GM23338 (cell line): ENCODE measurements at regions not wholly inside any gene's neighbourhood (a gene's known extent, or its start where the extent isn't known, plus 50 kb on each side); places are given as distances from the start of the nearest gene placed in this dataset.

Experiments used
- ATAC-seq: fragments of 200-7000 bp; cut with Tn5 transposase; 3 replicates; pipeline ENCODE4 v1.9.1; 2020
- DNase-seq: peaks from one replicate; pipeline ENCODE4 v3.0.0-alpha.2; 2015; ENCODE audit warnings: low spot score
- H2AFZ ChIP-seq: fragments of 200-600 bp; sonication (generic); 2 replicates; pipeline ENCODE4 v1.8.0; 2016; ENCODE audit warnings: antibody characterized with exemption, mild to moderate bottlenecking, moderate library complexity
- H3F3A ChIP-seq: fragments of 200-600 bp; sonication (generic); replicated peaks from 2 replicates; pipeline ENCODE4 v1.8.0; 2017; ENCODE audit warnings: antibody characterized with exemption, mixed run types, low read depth
- H3K27ac ChIP-seq: fragments of 200-600 bp; sonication (generic); 2 replicates; pipeline ENCODE4 v1.6.1; 2016; ENCODE audit warnings: low read depth
- H3K27me3 ChIP-seq: fragments of 200-600 bp; sonication (generic); 2 replicates; pipeline ENCODE4 v1.8.0; 2016; ENCODE audit warnings: mild to moderate bottlenecking, mixed run types, moderate library complexity; ENCODE audit not compliant: insufficient read depth
- H3K36me3 ChIP-seq: fragments of 200-600 bp; sonication (generic); 2 replicates; pipeline ENCODE4 v1.8.0; 2016; ENCODE audit warnings: mild to moderate bottlenecking; ENCODE audit not compliant: insufficient read depth
- H3K4me1 ChIP-seq: fragments of 200-600 bp; sonication (generic); 2 replicates; pipeline ENCODE4 v1.8.0; 2016; ENCODE audit warnings: mild to moderate bottlenecking, moderate library complexity; ENCODE audit not compliant: insufficient read depth
- H3K4me2 ChIP-seq: fragments of 200-600 bp; sonication (generic); 2 replicates; pipeline ENCODE4 v1.7.1; 2017; ENCODE audit warnings: mixed run types
- H3K4me3 ChIP-seq: fragments of 200-600 bp; sonication (generic); 2 replicates; pipeline ENCODE4 v1.6.1; 2016; ENCODE audit warnings: mixed run types
- H3K79me2 ChIP-seq: fragments of 200-600 bp; sonication (generic); replicated peaks from 2 replicates; pipeline ENCODE4 v1.8.0; 2017; ENCODE audit warnings: mild to moderate bottlenecking; ENCODE audit not compliant: insufficient read depth
- H3K9me2 ChIP-seq: fragments of 200-600 bp; sonication (generic); 2 replicates; pipeline ENCODE4 v1.8.0; 2017; ENCODE audit not compliant: insufficient read depth
- H4K20me1 ChIP-seq: fragments of 200-600 bp; sonication (generic); replicated peaks from 2 replicates; pipeline ENCODE4 v1.8.0; 2017; ENCODE audit warnings: mild to moderate bottlenecking; ENCODE audit not compliant: insufficient read depth
- H3K27ac Mint-ChIP-seq: 2 replicates; pipeline ENCODE4 v1.8.0; 2020; ENCODE audit warnings: inconsistent platforms, mild to moderate bottlenecking, moderate library complexity, mixed read lengths
- H3K27me3 Mint-ChIP-seq: 3 replicates; pipeline ENCODE4 v1.8.0; 2022; ENCODE audit warnings: low read depth, mild to moderate bottlenecking, moderate library complexity, mixed read lengths, inconsistent platforms; ENCODE audit not compliant: insufficient read depth, poor library complexity
- H3K36me3 Mint-ChIP-seq: 3 replicates; pipeline ENCODE4 v1.8.0; 2021; ENCODE audit warnings: low read depth, mild to moderate bottlenecking, inconsistent platforms, moderate library complexity, mixed read lengths
- H3K4me1 Mint-ChIP-seq: 3 replicates; pipeline ENCODE4 v1.8.0; 2020; ENCODE audit warnings: mild to moderate bottlenecking, inconsistent platforms, mixed read lengths
- H3K4me3 Mint-ChIP-seq: 3 replicates; pipeline ENCODE4 v1.8.0; 2021; ENCODE audit warnings: moderate library complexity, mild to moderate bottlenecking, inconsistent platforms, mixed read lengths
- H3K9me3 Mint-ChIP-seq: 3 replicates; pipeline ENCODE4 v1.8.0; 2020; ENCODE audit warnings: moderate library complexity, mild to moderate bottlenecking, inconsistent platforms, mixed read lengths
- EZH2phosphoT487 ChIP-seq: fragments of 200-600 bp; sonication (generic); IDR thresholded peaks from one replicate; pipeline ENCODE4 v1.8.1; 2018; ENCODE audit warnings: antibody characterized with exemption; ENCODE audit not compliant: unreplicated experiment
- POLR2AphosphoS5 ChIP-seq: IDR thresholded peaks from 2 replicates; pipeline ENCODE4 v1.6.1; 2016; ENCODE audit warnings: antibody characterized with exemption, low read depth
- STAT1 ChIP-seq: IDR thresholded peaks from one replicate; pipeline ENCODE4 v1.6.1; 2016; ENCODE audit warnings: antibody characterized with exemption; ENCODE audit not compliant: unreplicated experiment
- ZNF331 ChIP-seq: fragments of 250-450 bp; sonication (Bioruptor Pico); IDR thresholded peaks from 2 replicates; pipeline ENCODE4 v1.5.0; 2020; ENCODE audit warnings: low read depth, mild to moderate bottlenecking, moderate library complexity
- TF ChIP-seq, protein P1 (sequence below), 2 experiments: fragments of 200-600 bp in 1 of 2; sonication (generic) in 1 of 2; conservative IDR thresholded peaks; 2 replicates each; pipeline versions ENCODE4 v1.5.1 to v1.6.1; 2016 to 2017; ENCODE audit warnings: antibody characterized with exemption in 2 of 2, low read depth in 2 of 2, mild to moderate bottlenecking in 2 of 2, moderate library complexity in 1 of 2
- TF ChIP-seq, protein P2 (sequence below): IDR thresholded peaks from 2 replicates; pipeline ENCODE4 v1.6.1; 2016; ENCODE audit warnings: antibody characterized with exemption
- TF ChIP-seq, protein P3 (sequence below): IDR thresholded peaks from one replicate; pipeline ENCODE4 v1.6.1; 2018; ENCODE audit warnings: antibody characterized with exemption; ENCODE audit not compliant: unreplicated experiment

DNA sequence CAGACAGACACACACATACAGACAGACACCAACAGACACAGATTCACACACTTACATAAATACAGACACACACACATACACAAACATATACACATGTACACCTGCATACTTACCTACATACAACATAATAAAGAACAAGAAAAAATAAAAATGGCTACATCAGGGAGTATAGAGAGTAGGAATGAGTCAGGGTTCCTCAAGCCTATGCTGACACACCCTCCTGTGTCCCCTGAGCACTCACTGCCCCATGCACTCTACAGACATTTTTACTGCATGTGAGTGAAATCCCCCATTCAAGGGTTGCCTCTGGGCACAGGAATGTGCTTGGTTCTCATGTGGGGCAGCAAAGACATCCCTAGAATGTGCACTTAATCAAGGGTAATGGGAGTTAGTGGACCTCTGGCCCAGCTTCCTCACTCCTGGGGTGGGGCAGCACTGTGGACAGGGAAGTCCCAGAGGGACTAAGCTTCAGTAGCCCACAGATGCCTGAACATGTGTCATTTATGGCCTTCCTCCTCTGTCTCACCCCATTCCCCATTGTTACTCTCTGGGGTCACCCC, 185.9 kb upstream of the FOXA2 start:
- Mint-ChIP-seq H3K27ac (no peak overlapping the region), H3K27me3 (peaks cover 2% of the 10 kb centered on the region), H3K4me3 (no peak overlapping the region), H3K36me3 (no peaks in the 10 kb centered on the region), H3K4me1 (peaks cover 2% of the 10 kb centered on the region; the same call in 2 of the 3 replicates), H3K9me3 (peaks cover 7% of the 10 kb centered on the region; the same call in 1 of the 3 replicates)
- Histone ChIP-seq H3K9me2 (peaks cover 8% of the 10 kb centered on the region; the same call in 1 of the 2 replicates), H3K4me3 (no peak overlapping the region), H3F3A (no peaks in the 10 kb centered on the region), H3K4me2 (no peak overlapping the region), H3K27ac (no peak overlapping the region), H2AFZ (no peak overlapping the region), H3K36me3 (no peaks in the 10 kb centered on the region), H3K27me3 (no peaks in the 10 kb centered on the region), H4K20me1 (no peaks in the 10 kb centered on the region), H3K4me1 (no peaks in the 10 kb centered on the region), H3K79me2 (no peaks in the 10 kb centered on the region)
- TF ChIP-seq POLR2AphosphoS5, result no peak
- no peak for ATAC-seq
- no peak for DNase-seq

DNA sequence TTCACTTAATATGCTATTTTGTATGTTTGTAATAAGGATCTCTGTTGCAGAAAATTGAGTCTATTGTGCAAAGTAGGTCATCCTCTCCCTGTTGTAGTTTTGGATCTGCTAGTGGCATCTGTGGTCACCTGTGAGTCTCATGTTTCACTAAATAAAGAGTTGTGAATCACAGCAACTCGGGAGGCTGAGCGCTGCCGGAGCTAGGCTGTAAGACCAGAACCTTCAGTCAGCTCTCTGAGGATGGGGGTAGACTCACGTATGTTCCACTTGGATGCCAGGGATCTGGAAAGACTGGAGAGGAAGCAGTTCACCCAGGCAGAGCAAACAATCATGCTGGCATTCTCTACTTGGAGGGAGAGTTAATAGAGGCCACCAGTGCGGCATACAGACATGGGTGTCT, 187.3 kb upstream of the FOXA2 start:
- Histone ChIP-seq H3K9me2 (peaks cover 12% of the 10 kb centered on the region; the same call in 1 of the 2 replicates), H3F3A (no peaks in the 10 kb centered on the region), H3K4me2 (no peak overlapping the region), H3K36me3 (no peaks in the 10 kb centered on the region), H2AFZ (no peak overlapping the region), H3K79me2 (no peaks in the 10 kb centered on the region), H3K4me3 (no peak overlapping the region), H3K27me3 (no peaks in the 10 kb centered on the region), H3K4me1 (no peaks in the 10 kb centered on the region), H3K27ac (no peak overlapping the region), H4K20me1 (no peaks in the 10 kb centered on the region)
- Mint-ChIP-seq H3K27ac (no peak overlapping the region), H3K36me3 (no peaks in the 10 kb centered on the region), H3K4me3 (no peak overlapping the region), H3K9me3 (peaks cover 11% of the 10 kb centered on the region), H3K27me3 (peaks cover 2% of the 10 kb centered on the region), H3K4me1 (peaks cover 2% of the 10 kb centered on the region; the same call in 2 of the 3 replicates)
- no peak for TF ChIP-seq POLR2AphosphoS5
- TF ChIP-seq STAT1, result no peak
- TF ChIP-seq, protein P1, sequence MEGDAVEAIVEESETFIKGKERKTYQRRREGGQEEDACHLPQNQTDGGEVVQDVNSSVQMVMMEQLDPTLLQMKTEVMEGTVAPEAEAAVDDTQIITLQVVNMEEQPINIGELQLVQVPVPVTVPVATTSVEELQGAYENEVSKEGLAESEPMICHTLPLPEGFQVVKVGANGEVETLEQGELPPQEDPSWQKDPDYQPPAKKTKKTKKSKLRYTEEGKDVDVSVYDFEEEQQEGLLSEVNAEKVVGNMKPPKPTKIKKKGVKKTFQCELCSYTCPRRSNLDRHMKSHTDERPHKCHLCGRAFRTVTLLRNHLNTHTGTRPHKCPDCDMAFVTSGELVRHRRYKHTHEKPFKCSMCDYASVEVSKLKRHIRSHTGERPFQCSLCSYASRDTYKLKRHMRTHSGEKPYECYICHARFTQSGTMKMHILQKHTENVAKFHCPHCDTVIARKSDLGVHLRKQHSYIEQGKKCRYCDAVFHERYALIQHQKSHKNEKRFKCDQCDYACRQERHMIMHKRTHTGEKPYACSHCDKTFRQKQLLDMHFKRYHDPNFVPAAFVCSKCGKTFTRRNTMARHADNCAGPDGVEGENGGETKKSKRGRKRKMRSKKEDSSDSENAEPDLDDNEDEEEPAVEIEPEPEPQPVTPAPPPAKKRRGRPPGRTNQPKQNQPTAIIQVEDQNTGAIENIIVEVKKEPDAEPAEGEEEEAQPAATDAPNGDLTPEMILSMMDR (conservative IDR thresholded peaks at IDR 0.05; ENCODE audit: low read depth in 2 of 2), result no peak
- no peak for TF ChIP-seq ZNF331 (CRISPR knock-in tag)
- TF ChIP-seq, protein P2, sequence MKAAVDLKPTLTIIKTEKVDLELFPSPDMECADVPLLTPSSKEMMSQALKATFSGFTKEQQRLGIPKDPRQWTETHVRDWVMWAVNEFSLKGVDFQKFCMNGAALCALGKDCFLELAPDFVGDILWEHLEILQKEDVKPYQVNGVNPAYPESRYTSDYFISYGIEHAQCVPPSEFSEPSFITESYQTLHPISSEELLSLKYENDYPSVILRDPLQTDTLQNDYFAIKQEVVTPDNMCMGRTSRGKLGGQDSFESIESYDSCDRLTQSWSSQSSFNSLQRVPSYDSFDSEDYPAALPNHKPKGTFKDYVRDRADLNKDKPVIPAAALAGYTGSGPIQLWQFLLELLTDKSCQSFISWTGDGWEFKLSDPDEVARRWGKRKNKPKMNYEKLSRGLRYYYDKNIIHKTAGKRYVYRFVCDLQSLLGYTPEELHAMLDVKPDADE, result no peak
- TF ChIP-seq, protein P3, sequence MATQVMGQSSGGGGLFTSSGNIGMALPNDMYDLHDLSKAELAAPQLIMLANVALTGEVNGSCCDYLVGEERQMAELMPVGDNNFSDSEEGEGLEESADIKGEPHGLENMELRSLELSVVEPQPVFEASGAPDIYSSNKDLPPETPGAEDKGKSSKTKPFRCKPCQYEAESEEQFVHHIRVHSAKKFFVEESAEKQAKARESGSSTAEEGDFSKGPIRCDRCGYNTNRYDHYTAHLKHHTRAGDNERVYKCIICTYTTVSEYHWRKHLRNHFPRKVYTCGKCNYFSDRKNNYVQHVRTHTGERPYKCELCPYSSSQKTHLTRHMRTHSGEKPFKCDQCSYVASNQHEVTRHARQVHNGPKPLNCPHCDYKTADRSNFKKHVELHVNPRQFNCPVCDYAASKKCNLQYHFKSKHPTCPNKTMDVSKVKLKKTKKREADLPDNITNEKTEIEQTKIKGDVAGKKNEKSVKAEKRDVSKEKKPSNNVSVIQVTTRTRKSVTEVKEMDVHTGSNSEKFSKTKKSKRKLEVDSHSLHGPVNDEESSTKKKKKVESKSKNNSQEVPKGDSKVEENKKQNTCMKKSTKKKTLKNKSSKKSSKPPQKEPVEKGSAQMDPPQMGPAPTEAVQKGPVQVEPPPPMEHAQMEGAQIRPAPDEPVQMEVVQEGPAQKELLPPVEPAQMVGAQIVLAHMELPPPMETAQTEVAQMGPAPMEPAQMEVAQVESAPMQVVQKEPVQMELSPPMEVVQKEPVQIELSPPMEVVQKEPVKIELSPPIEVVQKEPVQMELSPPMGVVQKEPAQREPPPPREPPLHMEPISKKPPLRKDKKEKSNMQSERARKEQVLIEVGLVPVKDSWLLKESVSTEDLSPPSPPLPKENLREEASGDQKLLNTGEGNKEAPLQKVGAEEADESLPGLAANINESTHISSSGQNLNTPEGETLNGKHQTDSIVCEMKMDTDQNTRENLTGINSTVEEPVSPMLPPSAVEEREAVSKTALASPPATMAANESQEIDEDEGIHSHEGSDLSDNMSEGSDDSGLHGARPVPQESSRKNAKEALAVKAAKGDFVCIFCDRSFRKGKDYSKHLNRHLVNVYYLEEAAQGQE, result no peak
- no peak for TF ChIP-seq EZH2phosphoT487
- ATAC-seq (no peak), DNase-seq (no peak)
